ENCODE measurements at regions not wholly inside any gene's neighbourhood (a gene's known extent, or its start where the extent isn't known, plus 50 kb on each side); places are given as distances from the start of the nearest gene placed in this dataset.
A peak's percentile ranks its signal among the peaks of the same experiment; 100 is the strongest.

GRCh38 chr10:111748184-111748583 is 435.4 kb downstream of the GPAM start:
- H3K4me3 ChIP-seq (ENCODE audit: low read depth, poor library complexity, severe bottlenecking), result no peak overlapping the region
- intact Hi-C loops (cut with DNase I; ENCODE audit: low total_unique reads), result no loop called here
- TF ChIP-seq POLR2A (IDR thresholded peaks at IDR 0.05), result no peak
- TF ChIP-seq, protein P1, sequence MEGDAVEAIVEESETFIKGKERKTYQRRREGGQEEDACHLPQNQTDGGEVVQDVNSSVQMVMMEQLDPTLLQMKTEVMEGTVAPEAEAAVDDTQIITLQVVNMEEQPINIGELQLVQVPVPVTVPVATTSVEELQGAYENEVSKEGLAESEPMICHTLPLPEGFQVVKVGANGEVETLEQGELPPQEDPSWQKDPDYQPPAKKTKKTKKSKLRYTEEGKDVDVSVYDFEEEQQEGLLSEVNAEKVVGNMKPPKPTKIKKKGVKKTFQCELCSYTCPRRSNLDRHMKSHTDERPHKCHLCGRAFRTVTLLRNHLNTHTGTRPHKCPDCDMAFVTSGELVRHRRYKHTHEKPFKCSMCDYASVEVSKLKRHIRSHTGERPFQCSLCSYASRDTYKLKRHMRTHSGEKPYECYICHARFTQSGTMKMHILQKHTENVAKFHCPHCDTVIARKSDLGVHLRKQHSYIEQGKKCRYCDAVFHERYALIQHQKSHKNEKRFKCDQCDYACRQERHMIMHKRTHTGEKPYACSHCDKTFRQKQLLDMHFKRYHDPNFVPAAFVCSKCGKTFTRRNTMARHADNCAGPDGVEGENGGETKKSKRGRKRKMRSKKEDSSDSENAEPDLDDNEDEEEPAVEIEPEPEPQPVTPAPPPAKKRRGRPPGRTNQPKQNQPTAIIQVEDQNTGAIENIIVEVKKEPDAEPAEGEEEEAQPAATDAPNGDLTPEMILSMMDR (IDR thresholded peaks at IDR 0.05), result no peak
- WGBS, 2 donors, result 79 to 91% methylated on average over 2 of the region's 2 CpGs
- DNase-seq (ENCODE audit: low spot score in 2 of 2), result no peak

DNA sequence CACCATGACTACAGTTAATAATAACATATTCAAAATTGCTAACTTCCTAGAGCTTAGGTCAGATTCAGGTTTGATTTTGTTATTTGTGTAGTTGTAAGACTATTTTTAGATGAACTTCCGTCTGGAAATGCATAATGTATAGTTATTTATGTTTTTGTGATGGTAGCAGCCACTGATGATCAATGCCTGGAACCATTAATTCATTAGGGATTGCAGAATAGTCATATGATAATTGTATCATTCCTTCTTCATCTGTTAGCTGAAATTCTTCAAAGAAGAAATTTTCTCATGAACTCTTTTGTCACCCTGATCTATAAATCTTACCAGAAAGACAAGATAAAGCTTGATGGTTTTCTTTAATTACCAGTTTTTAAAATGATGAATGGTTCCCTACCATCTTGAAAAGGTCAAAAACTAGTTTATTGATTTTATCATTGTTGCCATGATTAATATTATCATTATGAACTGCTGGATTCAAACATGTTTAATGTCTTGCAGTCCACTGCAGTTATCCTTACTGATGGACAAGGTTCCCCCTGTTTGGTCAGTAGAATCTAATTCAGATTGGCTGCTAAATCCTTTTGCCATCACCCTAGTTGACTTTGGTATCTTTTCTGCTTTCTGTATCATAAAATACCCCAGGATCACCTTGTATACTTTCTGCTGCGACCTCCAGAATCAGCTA is 433.3 kb downstream of the GPAM start:
- intact Hi-C loops (cut with DNase I; ENCODE audit: low total_unique reads), result loop anchor here (10.0 kb wide), 1 partner anchor 374 kb away; no protein-coding TSS in a partner anchor
- no peak for DNase-seq (ENCODE audit: low spot score in 2 of 2)
- TF ChIP-seq, protein P1 (IDR thresholded peaks at IDR 0.05), result no peak
- TF ChIP-seq POLR2A (IDR thresholded peaks at IDR 0.05), result no peak
- WGBS, 2 donors, result 55 to 60% methylated on average over 2 of the region's 2 CpGs
- no peak overlapping the region for H3K4me3 ChIP-seq (ENCODE audit: low read depth, poor library complexity, severe bottlenecking)

GRCh38 chr10:111756217-111757061 is 427.1 kb downstream of the GPAM start:
- peak; percentile 21 to 83 for DNase-seq (ENCODE audit: low spot score in 2 of 2)
- 28 to 32% methylated on average over 14 of the region's 14 CpGs for WGBS, 2 donors
- TF ChIP-seq, protein P1 (IDR thresholded peaks at IDR 0.05), result no peak
- TF ChIP-seq POLR2A (IDR thresholded peaks at IDR 0.05), result no peak
- intact Hi-C loops (cut with DNase I; ENCODE audit: low total_unique reads), result loop anchor here (10.0 kb wide), 1 partner anchor 368 kb away; no protein-coding TSS in a partner anchor
- no peak overlapping the region for H3K4me3 ChIP-seq (ENCODE audit: low read depth, poor library complexity, severe bottlenecking)

- DNase-seq (ENCODE audit: low spot score in 2 of 2), result no peak
- TF ChIP-seq POLR2A (IDR thresholded peaks at IDR 0.05), result no peak
- TF ChIP-seq, protein P1 (IDR thresholded peaks at IDR 0.05), result no peak
- intact Hi-C loops (cut with DNase I; ENCODE audit: low total_unique reads), result loop anchor here (10.0 kb wide), 1 partner anchor 366 kb away; no protein-coding TSS in a partner anchor
- no peak overlapping the region for H3K4me3 ChIP-seq (ENCODE audit: low read depth, poor library complexity, severe bottlenecking)
- WGBS, 2 donors, result 85 to 87% methylated on average over 3 of the region's 3 CpGs
Measured at GRCh38 chr10:111758593-111758992, 425.0 kb downstream of the GPAM start.

GRCh38 chr10:111762114-111762513 is 421.5 kb downstream of the GPAM start:
- no peak for DNase-seq (ENCODE audit: low spot score in 2 of 2)
- WGBS, 2 donors, result 93 to 96% methylated on average over 4 of the region's 4 CpGs
- no peak overlapping the region for H3K4me3 ChIP-seq (ENCODE audit: low read depth, poor library complexity, severe bottlenecking)
- TF ChIP-seq, protein P1 (IDR thresholded peaks at IDR 0.05), result no peak
- TF ChIP-seq POLR2A (IDR thresholded peaks at IDR 0.05), result no peak
- intact Hi-C loops (cut with DNase I; ENCODE audit: low total_unique reads), result no loop called here

Measured in lower leg skin (tissue), 4 donors.